GM18505 (cell line): ENCODE measurements at regions not wholly inside any gene's neighbourhood (a gene's known extent, or its start where the extent isn't known, plus 50 kb on each side); places are given as distances from the start of the nearest gene placed in this dataset.

ENCODE experiments used
- ATAC-seq: cut with Tn5 transposase; IDR thresholded peaks from one replicate; pipeline ENCODE4 v1.9.1; 2021; ENCODE audit not compliant: unreplicated experiment
- POLR2A ChIP-seq: IDR thresholded peaks from 4 replicates; pipeline ENCODE4 v1.6.1; 2011; ENCODE audit warnings: borderline replicate concordance; ENCODE audit not compliant: insufficient read depth, insufficient read length; ENCODE audit errors: extremely low read depth

DNA sequence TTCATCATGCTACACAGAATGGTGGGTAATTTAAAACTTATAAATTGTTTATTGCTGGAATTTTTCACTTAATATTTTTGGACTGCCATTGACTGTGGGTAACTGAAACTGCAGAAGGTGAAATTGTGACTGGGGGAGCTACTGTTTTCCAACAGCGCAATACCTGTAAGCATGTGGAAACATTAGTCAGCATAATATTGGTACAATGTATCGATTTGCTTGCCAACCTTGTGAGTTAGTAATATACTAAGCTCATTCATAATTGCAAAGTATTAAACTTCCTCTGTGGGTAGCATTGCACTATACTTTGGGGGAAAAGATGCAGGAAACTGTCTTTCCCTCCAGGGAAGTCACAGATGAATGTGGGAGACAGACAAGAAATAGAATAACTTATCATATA, 766.5 kb downstream of the HDGFL1 start:
- ATAC-seq = no peak

DNA sequence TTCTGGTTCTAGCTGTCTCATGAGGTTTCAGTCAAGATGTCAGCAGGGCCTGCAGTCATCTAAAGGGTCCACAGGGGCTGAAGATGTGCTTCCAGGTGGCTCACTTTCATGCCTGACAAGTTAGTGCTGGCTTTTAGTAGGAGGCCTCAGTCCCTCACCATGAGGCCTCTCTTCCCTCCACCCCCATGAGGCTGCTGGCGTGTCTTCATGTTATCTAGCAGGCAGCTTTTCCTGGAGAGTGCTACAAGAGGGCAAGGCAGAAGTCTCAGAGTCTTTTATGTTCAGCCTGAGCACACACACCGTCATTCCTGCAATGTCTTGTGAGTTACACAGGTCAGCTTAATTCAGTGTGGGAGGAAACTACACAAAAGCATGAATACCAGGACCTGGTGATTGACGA, 769.9 kb downstream of the HDGFL1 start:
- no peak for ATAC-seq
- no peak for TF ChIP-seq POLR2A

More for the DNA sequence above, 766.5 kb downstream of the HDGFL1 start:
- no peak for TF ChIP-seq POLR2A

DNA sequence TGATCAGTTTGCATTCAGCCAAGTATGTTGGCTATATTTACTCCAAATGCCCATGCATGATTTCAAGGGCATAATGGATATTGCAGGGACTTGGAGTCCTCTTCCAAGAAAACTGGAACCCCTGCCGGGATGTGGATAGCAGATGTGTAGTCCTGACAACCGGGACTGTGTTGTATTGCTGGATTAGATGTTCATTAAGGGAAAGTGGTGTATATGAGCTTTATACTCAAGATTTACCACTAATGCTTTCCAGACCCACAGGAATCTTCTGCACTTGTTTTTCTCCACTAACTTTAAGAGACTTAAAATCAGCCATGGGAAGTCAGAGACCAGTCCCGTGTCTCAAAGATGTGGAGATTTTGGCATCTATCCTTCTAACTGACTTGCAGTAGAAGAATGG, 770.9 kb downstream of the HDGFL1 start:
- TF ChIP-seq POLR2A = no peak
- ATAC-seq = no peak

GRCh38 chr6:23343610-23344306, 774.4 kb downstream of the HDGFL1 start:
- no peak for ATAC-seq
- no peak for TF ChIP-seq POLR2A

GRCh38 chr6:23348185-23348584, 777.8 kb upstream of the NRSN1 start:
- no peak for TF ChIP-seq POLR2A
- ATAC-seq = no peak

- no peak for ATAC-seq
- TF ChIP-seq POLR2A = no peak
Observed at GRCh38 chr6:23349521-23350147, 776.4 kb upstream of the NRSN1 start.

GRCh38 chr6:23350752-23351453, 775.1 kb upstream of the NRSN1 start:
- no peak for TF ChIP-seq POLR2A
- ATAC-seq = no peak

DNA sequence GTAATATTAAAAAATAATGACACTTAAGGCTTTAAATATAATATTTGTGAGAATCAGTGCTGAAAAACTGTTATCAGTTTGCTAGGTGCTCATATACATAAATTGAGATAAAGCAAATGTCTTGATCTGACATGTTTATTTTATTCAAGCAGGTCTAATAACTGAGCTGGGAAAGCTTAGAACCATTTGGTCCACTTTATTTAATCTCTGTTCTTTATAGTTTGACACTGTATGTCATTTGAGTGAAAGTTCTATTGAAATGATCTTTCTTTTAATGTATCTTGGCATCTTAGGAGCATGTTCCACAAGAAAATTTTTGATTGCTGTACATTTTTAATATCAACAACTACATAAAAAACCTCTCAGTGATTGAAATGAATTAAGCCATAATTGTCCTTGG, 772.0 kb upstream of the NRSN1 start:
- no peak for ATAC-seq
- no peak for TF ChIP-seq POLR2A

GRCh38 chr6:23357185-23357766, 768.7 kb upstream of the NRSN1 start:
- no peak for TF ChIP-seq POLR2A
- ATAC-seq = no peak

DNA sequence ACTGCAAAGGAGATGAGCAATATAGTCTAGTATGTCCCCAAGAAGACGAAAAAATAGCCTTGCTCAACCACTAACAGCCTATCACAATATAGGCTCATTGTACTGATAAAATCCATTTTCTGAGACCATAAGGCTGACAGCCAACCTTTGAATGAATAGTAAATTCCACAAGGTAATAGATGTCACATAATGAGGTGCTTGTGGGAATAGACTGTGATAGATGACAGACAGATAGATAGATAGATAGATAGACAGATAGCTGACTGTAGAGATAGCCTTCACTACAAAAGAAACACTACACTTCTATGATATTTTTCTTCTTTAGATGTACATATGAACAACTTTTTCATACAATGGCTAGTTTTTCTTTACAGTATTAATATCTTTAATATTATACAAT, 760.3 kb upstream of the NRSN1 start:
- no peak for TF ChIP-seq POLR2A
- no peak for ATAC-seq

DNA sequence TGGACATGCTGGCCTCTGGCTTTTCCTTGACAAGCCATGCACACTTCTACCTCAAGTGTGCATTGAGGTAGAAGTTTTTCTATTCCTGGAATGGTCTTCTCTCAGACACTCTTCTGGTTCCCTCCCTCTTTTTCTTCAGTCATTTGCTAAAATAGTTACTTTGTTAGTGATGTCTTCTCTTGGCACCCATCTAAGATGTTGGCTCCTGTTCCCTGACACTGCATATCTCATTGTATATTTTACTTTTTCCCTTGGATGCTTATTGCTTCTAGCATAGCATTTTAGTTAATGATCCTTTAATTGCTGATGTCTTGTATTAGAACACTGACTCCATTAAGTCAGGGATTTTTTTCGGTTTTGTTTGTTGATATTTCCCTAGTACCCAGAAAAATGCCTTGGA, 758.7 kb upstream of the NRSN1 start:
- no peak for ATAC-seq
- no peak for TF ChIP-seq POLR2A

GRCh38 chr6:23368557-23368956, 757.5 kb upstream of the NRSN1 start:
- no peak for ATAC-seq
- no peak for TF ChIP-seq POLR2A

GRCh38 chr6:23370051-23370450, 756.0 kb upstream of the NRSN1 start:
- TF ChIP-seq POLR2A = no peak
- no peak for ATAC-seq
